Spleen (tissue), 7 donors: ENCODE measurements at regions not wholly inside any gene's neighbourhood (a gene's known extent, or its start where the extent isn't known, plus 50 kb on each side); places are given as distances from the start of the nearest gene placed in this dataset.

Experiments used
- POLR2A ChIP-seq, 3 donors: fragments of 450-650 bp; IDR thresholded peaks; one replicate each; pipeline ENCODE4 v1.5.1; 2017; ENCODE audit warnings: antibody characterized with exemption in 3 of 3, mild to moderate bottlenecking in 1 of 3
- POLR2AphosphoS5 ChIP-seq, 3 donors: sonication (generic); formaldehyde crosslinking; IDR thresholded peaks; one replicate each; pipeline ENCODE4 v1.5.1; 2017; ENCODE audit warnings: antibody characterized with exemption in 3 of 3
- TF ChIP-seq, protein P1 (sequence below), 11 experiments: fragments of 200-600 bp in 7 of 11; fragments of 450-650 bp in 4 of 11; sonication (generic) in 4 of 11; IDR thresholded peaks in 8 of 11; conservative IDR thresholded peaks in 3 of 11; 1 replicate in 7 of 11; 2 replicates in 4 of 11; pipeline versions ENCODE4 v1.4.0 to v1.8.0; 2016 to 2021; ENCODE audit warnings: antibody characterized with exemption in 11 of 11, inconsistent platforms in 4 of 11, mild to moderate bottlenecking in 1 of 11
- donor health status: DM: no; HTN: no; CAD: no; lungs with moderate emphysema.
- donor health status: DM: no; HTN: no; CAD: no.
- donor health status: DM: no; HTN: no; CAD: no.

DNA sequence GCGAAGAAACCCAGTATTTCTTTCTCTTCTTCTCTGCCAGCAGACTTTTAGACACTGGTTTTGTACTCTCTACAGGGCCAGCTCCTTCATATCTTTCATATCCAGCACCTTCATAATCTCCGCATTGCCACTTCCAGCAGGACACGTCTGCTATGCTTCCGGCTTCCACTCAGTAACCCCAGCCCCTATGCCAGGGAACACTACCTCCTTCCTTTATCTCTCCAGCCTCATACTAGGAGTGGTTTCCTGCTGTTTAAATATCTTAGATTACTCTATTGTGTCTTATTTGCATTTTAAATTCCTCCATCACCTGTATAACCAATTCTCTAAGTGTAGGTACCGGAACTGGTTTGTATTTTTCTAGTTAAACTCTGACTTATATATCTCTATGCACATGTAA lies 667.8 kb upstream of the ID4 start:
- no peak for TF ChIP-seq POLR2A (IDR thresholded peaks at IDR 0.05)
- TF ChIP-seq, protein P1, sequence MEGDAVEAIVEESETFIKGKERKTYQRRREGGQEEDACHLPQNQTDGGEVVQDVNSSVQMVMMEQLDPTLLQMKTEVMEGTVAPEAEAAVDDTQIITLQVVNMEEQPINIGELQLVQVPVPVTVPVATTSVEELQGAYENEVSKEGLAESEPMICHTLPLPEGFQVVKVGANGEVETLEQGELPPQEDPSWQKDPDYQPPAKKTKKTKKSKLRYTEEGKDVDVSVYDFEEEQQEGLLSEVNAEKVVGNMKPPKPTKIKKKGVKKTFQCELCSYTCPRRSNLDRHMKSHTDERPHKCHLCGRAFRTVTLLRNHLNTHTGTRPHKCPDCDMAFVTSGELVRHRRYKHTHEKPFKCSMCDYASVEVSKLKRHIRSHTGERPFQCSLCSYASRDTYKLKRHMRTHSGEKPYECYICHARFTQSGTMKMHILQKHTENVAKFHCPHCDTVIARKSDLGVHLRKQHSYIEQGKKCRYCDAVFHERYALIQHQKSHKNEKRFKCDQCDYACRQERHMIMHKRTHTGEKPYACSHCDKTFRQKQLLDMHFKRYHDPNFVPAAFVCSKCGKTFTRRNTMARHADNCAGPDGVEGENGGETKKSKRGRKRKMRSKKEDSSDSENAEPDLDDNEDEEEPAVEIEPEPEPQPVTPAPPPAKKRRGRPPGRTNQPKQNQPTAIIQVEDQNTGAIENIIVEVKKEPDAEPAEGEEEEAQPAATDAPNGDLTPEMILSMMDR (IDR thresholded peaks at IDR 0.05 in 8 of 11, conservative IDR thresholded peaks at IDR 0.05 in 3 of 11) = no peak
- no peak for TF ChIP-seq POLR2AphosphoS5 (IDR thresholded peaks at IDR 0.05)
